LHCN-M2 (cell line): ENCODE measurements at regions not wholly inside any gene's neighbourhood (a gene's known extent, or its start where the extent isn't known, plus 50 kb on each side); places are given as distances from the start of the nearest gene placed in this dataset.
"Not testable (repeated sequence)": the region's sequence is repeated elsewhere in the genome, so short reads cannot be mapped to it uniquely, and the experiment has no call there.

Experiments
- DNase-seq: peaks from one replicate; pipeline ENCODE4 v3.0.0-alpha.2; 2012; ENCODE audit warnings: low read depth

GRCh38 chr15:98085003-98085639 is 124.6 kb downstream of the ARRDC4 start:
- DNase-seq, result peak; percentile 46

GRCh38 chr15:98088307-98088945 is 127.9 kb downstream of the ARRDC4 start:
- DNase-seq, result not testable (repeated sequence)

- DNase-seq, result not testable (repeated sequence)
These were observed 128.8 kb downstream of the ARRDC4 start for GRCh38 chr15:98089352-98089751.

- DNase-seq, result not testable (repeated sequence)
These were observed 137.5 kb downstream of the ARRDC4 start for GRCh38 chr15:98097986-98098385.

- DNase-seq, result not testable (repeated sequence)
These were observed 140.1 kb downstream of the ARRDC4 start for GRCh38 chr15:98100606-98101005.

- DNase-seq, result no peak
These were observed 143.1 kb downstream of the ARRDC4 start for GRCh38 chr15:98103570-98103969.

GRCh38 chr15:98104386-98105151 is 144.1 kb downstream of the ARRDC4 start:
- DNase-seq, result not testable (repeated sequence)

GRCh38 chr15:98106615-98107194 is 146.2 kb downstream of the ARRDC4 start:
- DNase-seq, result not testable (repeated sequence)

- DNase-seq, result no peak
These were observed 151.3 kb downstream of the ARRDC4 start for GRCh38 chr15:98111806-98112205.

- no peak for DNase-seq
These were observed 152.8 kb downstream of the ARRDC4 start for GRCh38 chr15:98113327-98113726.

- peak; percentile 59 for DNase-seq
These were observed 160.1 kb downstream of the ARRDC4 start for GRCh38 chr15:98120561-98120960.

- DNase-seq, result no peak
These were observed 161.0 kb downstream of the ARRDC4 start for GRCh38 chr15:98121536-98121935.

- no peak for DNase-seq
These were observed 161.5 kb downstream of the ARRDC4 start for GRCh38 chr15:98121957-98122356.

GRCh38 chr15:98123297-98123696 is 162.8 kb downstream of the ARRDC4 start:
- no peak for DNase-seq

GRCh38 chr15:98123834-98124233 is 163.3 kb downstream of the ARRDC4 start:
- DNase-seq, result peak; percentile 69

GRCh38 chr15:98124581-98124980 is 164.1 kb downstream of the ARRDC4 start:
- DNase-seq, result peak; percentile 70

GRCh38 chr15:98126326-98127085 is 166.0 kb downstream of the ARRDC4 start:
- peak; percentile 71 for DNase-seq

GRCh38 chr15:98127586-98127985 is 167.1 kb downstream of the ARRDC4 start:
- no peak for DNase-seq

- DNase-seq, result peak; percentile 48
These were observed 171.4 kb downstream of the ARRDC4 start for GRCh38 chr15:98131924-98132323.

- no peak for DNase-seq
These were observed 174.4 kb downstream of the ARRDC4 start for GRCh38 chr15:98134905-98135304.

- no peak for DNase-seq
These were observed 178.4 kb downstream of the ARRDC4 start for GRCh38 chr15:98138910-98139309.
